RWPE2 (cell line): ENCODE measurements at regions not wholly inside any gene's neighbourhood (a gene's known extent, or its start where the extent isn't known, plus 50 kb on each side); places are given as distances from the start of the nearest gene placed in this dataset.

Source experiments
- ATAC-seq: fragments of 200-7000 bp; cut with Tn5 transposase; 3 replicates; pipeline ENCODE4 v1.9.1; 2021; ENCODE audit warnings: low read depth
- DNase-seq: peaks from one replicate; pipeline ENCODE4 v3.0.0-alpha.2; 2020; ENCODE audit warnings: low spot score
- H3K27ac ChIP-seq: fragments of 450-650 bp; 2 replicates; pipeline ENCODE4 v1.5.1; 2017; ENCODE audit warnings: mild to moderate bottlenecking; ENCODE audit not compliant: poor library complexity, severe bottlenecking
- H3K27me3 ChIP-seq: fragments of 250-450 bp; sonication (Bioruptor Pico); 2 replicates; pipeline ENCODE4 v1.5.1; 2021; ENCODE audit warnings: mild to moderate bottlenecking, moderate library complexity; ENCODE audit not compliant: insufficient read depth, poor library complexity, severe bottlenecking
- H3K36me3 ChIP-seq: fragments of 250-450 bp; sonication (Bioruptor Pico); 2 replicates; pipeline ENCODE4 v1.5.1; 2020; ENCODE audit warnings: low read depth, mild to moderate bottlenecking, moderate library complexity
- H3K4me1 ChIP-seq: fragments of 250-450 bp; sonication (Bioruptor Pico); 2 replicates; pipeline ENCODE4 v1.5.1; 2021; ENCODE audit warnings: mild to moderate bottlenecking, moderate library complexity; ENCODE audit not compliant: insufficient read depth, poor library complexity, severe bottlenecking
- H3K4me3 ChIP-seq: fragments of 250-450 bp; sonication (Bioruptor Pico); 2 replicates; pipeline ENCODE4 v1.5.1; 2021; ENCODE audit warnings: mild to moderate bottlenecking, moderate library complexity; ENCODE audit not compliant: severe bottlenecking
- H3K9me3 ChIP-seq: fragments of 250-450 bp; sonication (Bioruptor Pico); 2 replicates; pipeline ENCODE4 v1.5.1; 2021; ENCODE audit warnings: mild to moderate bottlenecking, moderate library complexity; ENCODE audit not compliant: severe bottlenecking
- TF ChIP-seq, protein P1 (sequence below): fragments of 450-650 bp; IDR thresholded peaks from one replicate; pipeline ENCODE4 v1.5.1; 2017; ENCODE audit warnings: mild to moderate bottlenecking, moderate library complexity; ENCODE audit not compliant: poor library complexity, severe bottlenecking

DNA sequence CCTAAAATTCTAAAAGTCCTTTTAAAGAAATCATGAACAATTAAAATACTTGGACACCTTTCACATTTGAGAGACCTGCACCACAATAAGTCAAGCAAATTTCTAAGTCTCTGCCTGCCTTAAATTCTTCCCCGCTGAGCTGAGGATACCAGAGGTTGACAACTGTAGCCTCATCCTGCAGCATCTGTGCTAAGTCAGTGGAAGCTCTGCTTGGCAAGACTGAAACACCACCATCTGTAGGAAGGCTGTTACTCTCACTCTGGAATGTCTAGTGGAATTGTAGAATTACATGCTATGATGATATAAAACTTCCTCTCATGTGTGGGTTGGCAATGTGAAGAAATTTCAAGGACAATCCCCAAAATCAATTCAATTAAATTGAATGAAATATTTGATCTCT, 1756.5 kb downstream of the NCAM2 start:
- no peaks in the 10 kb centered on the region for H3K27me3 ChIP-seq
- ATAC-seq (no peak), DNase-seq (no peak)
- TF ChIP-seq, protein P1, sequence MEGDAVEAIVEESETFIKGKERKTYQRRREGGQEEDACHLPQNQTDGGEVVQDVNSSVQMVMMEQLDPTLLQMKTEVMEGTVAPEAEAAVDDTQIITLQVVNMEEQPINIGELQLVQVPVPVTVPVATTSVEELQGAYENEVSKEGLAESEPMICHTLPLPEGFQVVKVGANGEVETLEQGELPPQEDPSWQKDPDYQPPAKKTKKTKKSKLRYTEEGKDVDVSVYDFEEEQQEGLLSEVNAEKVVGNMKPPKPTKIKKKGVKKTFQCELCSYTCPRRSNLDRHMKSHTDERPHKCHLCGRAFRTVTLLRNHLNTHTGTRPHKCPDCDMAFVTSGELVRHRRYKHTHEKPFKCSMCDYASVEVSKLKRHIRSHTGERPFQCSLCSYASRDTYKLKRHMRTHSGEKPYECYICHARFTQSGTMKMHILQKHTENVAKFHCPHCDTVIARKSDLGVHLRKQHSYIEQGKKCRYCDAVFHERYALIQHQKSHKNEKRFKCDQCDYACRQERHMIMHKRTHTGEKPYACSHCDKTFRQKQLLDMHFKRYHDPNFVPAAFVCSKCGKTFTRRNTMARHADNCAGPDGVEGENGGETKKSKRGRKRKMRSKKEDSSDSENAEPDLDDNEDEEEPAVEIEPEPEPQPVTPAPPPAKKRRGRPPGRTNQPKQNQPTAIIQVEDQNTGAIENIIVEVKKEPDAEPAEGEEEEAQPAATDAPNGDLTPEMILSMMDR: no peak
- no peaks in the 10 kb centered on the region for H3K36me3 ChIP-seq
- no peaks in the 10 kb centered on the region for H3K9me3 ChIP-seq
- no peak overlapping the region for H3K4me3 ChIP-seq
- no peak overlapping the region for H3K27ac ChIP-seq
- H3K4me1 ChIP-seq: no peaks in the 10 kb centered on the region

DNA sequence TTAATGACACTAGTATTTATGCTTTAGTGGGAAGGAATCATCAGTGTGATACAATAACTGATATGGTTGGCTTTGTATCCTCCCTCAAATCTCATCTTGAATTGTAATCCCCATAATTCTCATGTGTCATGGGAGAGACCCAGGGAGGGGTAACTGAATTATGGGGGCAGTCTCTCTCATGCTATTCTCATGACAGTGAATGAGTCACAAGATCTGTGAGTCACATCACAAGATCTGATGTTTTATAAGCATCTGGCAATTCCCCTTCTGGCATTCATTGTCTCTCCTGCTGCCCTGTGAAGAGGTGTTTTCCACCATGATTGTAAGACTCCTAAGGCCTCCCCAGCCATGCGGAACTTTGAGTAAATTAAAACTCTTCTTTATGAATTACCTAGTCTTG, 1760.3 kb downstream of the NCAM2 start:
- TF ChIP-seq, protein P1: no peak
- peak; percentile 41; the same call in 1 of the 3 replicates for ATAC-seq

DNA sequence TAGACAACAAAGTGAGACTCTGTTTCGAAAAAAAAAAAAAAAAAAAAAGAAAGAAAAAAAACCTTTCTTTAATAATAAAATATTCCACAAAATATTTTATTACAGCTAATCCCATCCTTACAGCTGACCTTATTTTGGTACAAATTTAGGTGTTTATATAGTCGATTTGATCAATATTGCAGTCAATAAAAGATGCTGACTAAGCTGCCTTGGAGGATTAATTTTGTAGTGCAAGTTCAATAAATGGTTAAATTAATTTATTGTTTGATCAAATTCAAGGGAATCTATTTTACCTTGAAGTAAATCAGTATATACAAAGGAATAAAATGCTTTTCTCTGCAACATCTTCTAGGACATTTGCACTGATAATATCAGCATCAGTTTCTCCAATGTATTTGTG, 1764.3 kb downstream of the NCAM2 start:
- DNase-seq (no peak), ATAC-seq (no peak)
- Histone ChIP-seq H3K4me3 (no peak overlapping the region), H3K36me3 (no peaks in the 10 kb centered on the region), H3K27me3 (peaks cover 2% of the 10 kb centered on the region), H3K4me1 (no peaks in the 10 kb centered on the region), H3K9me3 (no peaks in the 10 kb centered on the region), H3K27ac (no peak overlapping the region)
- TF ChIP-seq, protein P1: no peak

More for the DNA sequence above, 1760.3 kb downstream of the NCAM2 start:
- Histone ChIP-seq H3K27me3 (peaks cover 2% of the 10 kb centered on the region), H3K4me1 (no peaks in the 10 kb centered on the region), H3K4me3 (no peak overlapping the region), H3K27ac (no peak overlapping the region), H3K9me3 (no peaks in the 10 kb centered on the region), H3K36me3 (no peaks in the 10 kb centered on the region)
- DNase-seq: no peak

DNA sequence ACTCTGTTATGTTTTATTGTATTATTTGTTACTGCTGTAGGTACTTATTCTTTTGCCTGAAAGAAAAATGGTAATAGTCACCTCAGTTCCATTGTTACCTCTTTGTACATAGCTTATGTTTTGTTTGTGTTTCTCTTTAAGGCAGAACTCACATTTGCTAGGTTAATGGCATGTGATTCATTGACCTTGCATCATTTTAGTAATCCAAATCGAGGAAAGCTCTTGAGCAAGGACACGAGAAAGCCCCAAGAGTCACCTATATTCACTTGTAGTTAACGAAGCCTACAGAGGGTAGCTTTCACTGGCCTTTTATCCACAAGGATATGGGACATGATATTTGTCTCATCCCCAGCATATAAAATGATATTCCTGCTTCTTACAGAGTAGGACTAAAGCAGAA, 1765.2 kb downstream of the NCAM2 start:
- no peaks in the 10 kb centered on the region for H3K9me3 ChIP-seq
- H3K4me3 ChIP-seq: no peak overlapping the region
- H3K4me1 ChIP-seq: no peaks in the 10 kb centered on the region
- TF ChIP-seq, protein P1: no peak
- no peak overlapping the region for H3K27ac ChIP-seq
- H3K36me3 ChIP-seq: no peaks in the 10 kb centered on the region
- peaks cover 2% of the 10 kb centered on the region for H3K27me3 ChIP-seq
- ATAC-seq (no peak), DNase-seq (no peak)

DNA sequence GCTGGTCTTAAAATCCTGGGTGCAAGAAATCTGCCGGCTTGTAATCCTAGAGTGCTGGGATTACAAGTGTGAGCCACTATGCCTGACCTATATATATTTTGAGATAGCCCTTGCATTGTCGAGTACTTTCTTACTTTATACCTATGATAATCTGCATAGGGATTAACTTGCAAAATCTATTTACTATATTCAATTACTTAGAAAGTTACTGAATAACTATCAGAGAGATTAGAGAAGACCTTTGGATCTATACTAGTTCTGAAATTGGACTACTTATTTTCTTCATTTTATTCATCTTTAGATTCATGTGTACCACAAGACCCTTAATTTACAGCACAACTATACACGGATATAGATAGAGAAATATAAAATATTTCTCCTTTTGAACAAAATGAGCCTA, 1766.0 kb downstream of the NCAM2 start:
- Histone ChIP-seq H3K4me1 (no peaks in the 10 kb centered on the region), H3K27ac (no peak overlapping the region), H3K27me3 (peaks cover 2% of the 10 kb centered on the region), H3K9me3 (no peaks in the 10 kb centered on the region), H3K36me3 (no peaks in the 10 kb centered on the region), H3K4me3 (no peak overlapping the region)
- TF ChIP-seq, protein P1: no peak
- ATAC-seq (no peak), DNase-seq (no peak)
